Nephron (organoid): ENCODE measurements at regions not wholly inside any gene's neighbourhood (a gene's known extent, or its start where the extent isn't known, plus 50 kb on each side); places are given as distances from the start of the nearest gene placed in this dataset.

Source experiments
- H3K27ac Mint-ChIP-seq, 3 experiments: 2 replicates each; pipeline ENCODE4 v1.8.0; 2020; ENCODE audit warnings: mixed read lengths in 3 of 3, mild to moderate bottlenecking in 2 of 3, moderate library complexity in 1 of 3
- H3K27me3 Mint-ChIP-seq: 2 replicates; pipeline ENCODE4 v1.8.0; 2021; ENCODE audit warnings: low read depth, mild to moderate bottlenecking, moderate library complexity, mixed read lengths
- H3K36me3 Mint-ChIP-seq: 2 replicates; pipeline ENCODE4 v1.8.0; 2020; ENCODE audit warnings: low read depth, mixed read lengths
- H3K4me1 Mint-ChIP-seq: 2 replicates; pipeline ENCODE4 v1.8.0; 2020; ENCODE audit warnings: mixed read lengths
- H3K4me3 Mint-ChIP-seq, 3 experiments: 2 replicates each; pipeline ENCODE4 v1.8.0; 2020; ENCODE audit warnings: mild to moderate bottlenecking in 3 of 3, mixed read lengths in 3 of 3, moderate library complexity in 2 of 3
- H3K9me3 Mint-ChIP-seq: 2 replicates; pipeline ENCODE4 v1.8.0; 2020; ENCODE audit warnings: mixed read lengths
- TF ChIP-seq, protein P1 (sequence below), 3 experiments: fragments of 200-600 bp; sonication (generic); IDR thresholded peaks; one replicate each; pipeline ENCODE4 v1.5.0; 2021; ENCODE audit warnings: antibody characterized with exemption in 3 of 3; ENCODE audit not compliant: unreplicated experiment in 3 of 3

DNA sequence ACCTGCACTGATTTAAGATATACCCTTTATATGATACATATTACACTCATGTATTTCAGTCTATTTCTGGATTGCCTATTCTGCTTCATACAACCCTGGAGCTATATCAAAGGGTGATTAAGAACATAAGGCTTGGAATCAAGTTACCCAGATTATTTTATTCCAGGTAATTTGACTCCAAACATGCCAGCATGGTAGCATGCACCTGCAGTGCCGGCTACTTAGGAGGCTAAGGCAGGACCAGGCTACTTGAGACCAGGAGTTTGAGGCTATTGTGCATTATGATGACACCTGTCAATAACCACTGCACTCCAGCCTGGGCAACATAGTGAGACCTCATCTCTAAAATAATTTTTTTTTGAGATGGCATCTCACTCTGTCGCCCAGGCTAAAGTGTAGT lies 50.4 kb upstream of the NEO1 start:
- Mint-ChIP-seq H3K9me3 (no peaks in the 10 kb centered on the region), H3K27ac (no peak overlapping the region), H3K4me3 (no peak overlapping the region), H3K4me1 (peaks cover 10% of the 10 kb centered on the region), H3K36me3 (no peaks in the 10 kb centered on the region), H3K27me3 (peaks cover 14% of the 10 kb centered on the region)
- TF ChIP-seq, protein P1, sequence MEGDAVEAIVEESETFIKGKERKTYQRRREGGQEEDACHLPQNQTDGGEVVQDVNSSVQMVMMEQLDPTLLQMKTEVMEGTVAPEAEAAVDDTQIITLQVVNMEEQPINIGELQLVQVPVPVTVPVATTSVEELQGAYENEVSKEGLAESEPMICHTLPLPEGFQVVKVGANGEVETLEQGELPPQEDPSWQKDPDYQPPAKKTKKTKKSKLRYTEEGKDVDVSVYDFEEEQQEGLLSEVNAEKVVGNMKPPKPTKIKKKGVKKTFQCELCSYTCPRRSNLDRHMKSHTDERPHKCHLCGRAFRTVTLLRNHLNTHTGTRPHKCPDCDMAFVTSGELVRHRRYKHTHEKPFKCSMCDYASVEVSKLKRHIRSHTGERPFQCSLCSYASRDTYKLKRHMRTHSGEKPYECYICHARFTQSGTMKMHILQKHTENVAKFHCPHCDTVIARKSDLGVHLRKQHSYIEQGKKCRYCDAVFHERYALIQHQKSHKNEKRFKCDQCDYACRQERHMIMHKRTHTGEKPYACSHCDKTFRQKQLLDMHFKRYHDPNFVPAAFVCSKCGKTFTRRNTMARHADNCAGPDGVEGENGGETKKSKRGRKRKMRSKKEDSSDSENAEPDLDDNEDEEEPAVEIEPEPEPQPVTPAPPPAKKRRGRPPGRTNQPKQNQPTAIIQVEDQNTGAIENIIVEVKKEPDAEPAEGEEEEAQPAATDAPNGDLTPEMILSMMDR (IDR thresholded peaks at IDR 0.05; ENCODE audit: unreplicated experiment in 3 of 3): no peak

DNA sequence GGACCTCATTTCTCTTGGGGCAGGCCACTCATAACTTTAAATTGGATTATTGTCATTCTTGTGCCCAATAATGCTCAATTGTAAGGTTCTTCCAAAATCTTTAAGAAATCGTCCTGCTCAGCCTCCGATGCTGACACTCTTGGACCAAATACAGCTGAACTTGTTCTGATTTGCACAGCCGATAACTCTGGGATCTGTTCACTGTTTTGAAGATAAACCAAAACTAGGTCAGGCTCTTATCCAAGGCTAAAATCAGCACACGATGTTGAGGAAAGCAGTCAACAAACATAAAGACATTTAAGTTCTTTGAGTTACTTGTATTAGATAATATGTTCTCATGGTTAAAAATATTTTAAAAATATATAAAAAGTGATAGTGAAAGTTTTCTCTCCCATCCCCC lies 52.0 kb upstream of the NEO1 start:
- Mint-ChIP-seq H3K36me3 (no peaks in the 10 kb centered on the region), H3K9me3 (no peaks in the 10 kb centered on the region), H3K4me1 (peaks cover 21% of the 10 kb centered on the region), H3K27ac (no peak overlapping the region), H3K4me3 (no peak overlapping the region), H3K27me3 (peaks cover 14% of the 10 kb centered on the region)
- TF ChIP-seq, protein P1 (IDR thresholded peaks at IDR 0.05; ENCODE audit: unreplicated experiment in 3 of 3): no peak

DNA sequence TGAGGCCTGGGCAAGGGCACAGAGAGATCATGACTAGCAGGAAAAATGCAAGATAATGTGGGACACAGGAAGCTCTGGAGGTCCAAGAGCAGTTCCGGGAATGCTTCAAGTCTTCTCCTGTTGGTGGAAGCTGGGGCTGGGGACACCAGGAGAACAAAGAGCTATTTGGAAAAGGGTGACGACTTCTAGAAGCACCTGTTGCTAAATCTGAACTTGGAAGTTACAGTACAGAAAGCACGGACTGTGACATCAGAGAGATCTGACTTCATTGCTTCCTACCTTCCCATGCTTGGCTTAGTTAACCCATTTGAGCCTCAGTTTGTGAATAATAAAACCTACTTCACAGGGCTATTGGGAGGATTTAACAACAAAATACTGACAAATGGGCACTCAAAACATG lies 52.7 kb upstream of the NEO1 start:
- H3K36me3 Mint-ChIP-seq: no peaks in the 10 kb centered on the region
- TF ChIP-seq, protein P1 (IDR thresholded peaks at IDR 0.05; ENCODE audit: unreplicated experiment in 3 of 3): no peak
- no peak overlapping the region for H3K4me3 Mint-ChIP-seq
- peaks cover 14% of the 10 kb centered on the region for H3K27me3 Mint-ChIP-seq
- H3K4me1 Mint-ChIP-seq: peaks cover 28% of the 10 kb centered on the region
- H3K27ac Mint-ChIP-seq: no peak overlapping the region
- H3K9me3 Mint-ChIP-seq: no peaks in the 10 kb centered on the region

DNA sequence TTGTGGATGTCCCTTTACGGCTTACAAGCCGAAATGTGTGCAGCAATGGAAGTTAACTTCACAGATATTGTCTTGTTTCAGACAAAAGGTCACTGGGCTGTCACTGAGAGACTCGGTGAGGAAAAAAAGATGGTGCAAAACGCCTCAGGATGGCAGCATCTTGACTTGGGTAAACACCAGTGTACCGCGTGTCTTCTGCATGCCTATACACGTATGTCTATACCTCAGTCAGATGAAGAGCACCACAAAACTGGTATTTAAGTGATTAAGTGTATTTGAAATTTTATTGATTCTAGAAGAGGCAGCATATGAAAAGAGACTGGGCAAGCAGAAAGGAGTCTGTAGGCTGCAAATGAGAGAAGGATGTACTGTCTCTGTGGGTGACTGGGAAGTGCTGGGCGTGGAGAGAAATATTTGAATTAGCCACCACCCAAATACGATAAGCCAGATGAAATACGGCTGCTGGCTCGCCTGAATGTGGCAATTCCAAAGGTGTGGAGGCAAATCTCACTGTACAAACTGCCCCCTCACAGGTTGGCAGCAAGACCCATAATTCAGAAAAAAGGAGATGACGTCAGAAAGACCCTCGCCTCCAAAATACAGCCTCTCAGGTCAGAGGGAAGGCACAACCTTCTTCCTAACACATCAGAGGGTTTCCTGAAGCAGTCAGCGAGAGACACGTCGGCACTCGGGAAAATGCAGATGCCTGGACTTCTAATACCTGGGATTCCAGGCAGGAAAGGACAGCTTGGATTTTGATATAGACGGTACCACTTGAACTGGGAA lies 53.4 kb upstream of the NEO1 start:
- H3K36me3 Mint-ChIP-seq: no peaks in the 10 kb centered on the region
- peaks cover 11% of the 10 kb centered on the region for H3K27me3 Mint-ChIP-seq
- H3K4me1 Mint-ChIP-seq: peaks cover 36% of the 10 kb centered on the region
- no peaks in the 10 kb centered on the region for H3K9me3 Mint-ChIP-seq
- H3K27ac Mint-ChIP-seq: no peak overlapping the region
- H3K4me3 Mint-ChIP-seq: no peak overlapping the region
- TF ChIP-seq, protein P1 (IDR thresholded peaks at IDR 0.05; ENCODE audit: unreplicated experiment in 3 of 3): no peak

DNA sequence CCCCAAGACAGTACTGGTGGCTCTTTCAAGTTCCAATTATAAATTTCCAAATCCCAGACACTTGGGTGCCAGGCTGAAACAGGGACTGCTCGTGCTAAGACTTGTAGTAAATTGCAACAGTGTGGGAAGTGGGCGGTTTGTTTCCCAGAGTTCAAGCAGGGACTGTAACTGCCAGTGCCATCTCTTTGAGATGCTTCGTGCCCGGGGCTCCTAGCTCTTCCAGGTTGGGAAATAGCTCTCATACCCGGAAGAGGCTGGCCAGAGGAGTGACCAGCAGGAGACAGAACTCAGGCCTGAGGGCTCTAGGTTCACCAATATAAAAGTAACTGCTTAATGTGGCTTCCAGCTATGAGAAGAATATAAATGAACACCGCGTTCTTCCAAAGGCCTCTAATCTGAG lies 54.0 kb upstream of the NEO1 start:
- Mint-ChIP-seq H3K27ac (no peak overlapping the region), H3K27me3 (peaks cover 11% of the 10 kb centered on the region), H3K9me3 (no peaks in the 10 kb centered on the region), H3K4me3 (no peak overlapping the region), H3K36me3 (no peaks in the 10 kb centered on the region), H3K4me1 (peaks cover 38% of the 10 kb centered on the region)
- TF ChIP-seq, protein P1 (IDR thresholded peaks at IDR 0.05; ENCODE audit: unreplicated experiment in 3 of 3): no peak

DNA sequence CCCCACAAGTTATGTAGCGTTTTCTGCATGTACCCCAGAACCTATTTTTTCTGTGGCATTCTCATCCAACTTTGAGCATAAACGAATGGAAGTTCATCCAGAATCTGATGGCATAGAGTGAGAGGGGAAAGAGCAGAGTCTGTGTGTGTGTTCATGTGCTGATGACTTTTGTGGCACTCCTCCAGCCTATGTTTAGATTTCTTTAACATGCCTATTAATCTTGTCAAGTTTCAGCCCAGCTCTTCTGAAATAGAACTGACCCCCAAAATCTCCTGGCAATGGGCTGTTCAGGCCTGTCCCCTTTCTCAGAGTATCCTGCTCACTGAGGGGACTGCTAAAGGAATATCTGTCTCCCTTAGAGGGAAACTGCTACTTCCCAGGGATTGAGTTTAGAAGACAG lies 56.4 kb upstream of the NEO1 start:
- Mint-ChIP-seq H3K4me1 (peaks cover 55% of the 10 kb centered on the region), H3K27me3 (peaks cover 16% of the 10 kb centered on the region), H3K9me3 (no peaks in the 10 kb centered on the region), H3K36me3 (no peaks in the 10 kb centered on the region), H3K27ac (peak overlapping the region; percentile 66 to 97 (median 76)), H3K4me3 (no peak overlapping the region)
- TF ChIP-seq, protein P1 (IDR thresholded peaks at IDR 0.05; ENCODE audit: unreplicated experiment in 3 of 3): no peak
